ENCODE measurements at regions not wholly inside any gene's neighbourhood (a gene's known extent, or its start where the extent isn't known, plus 50 kb on each side); places are given as distances from the start of the nearest gene placed in this dataset.
"Not testable (repeated sequence)": the region's sequence is repeated elsewhere in the genome, so short reads cannot be mapped to it uniquely, and the experiment has no call there.

GRCh38 chr15:26125664-26126063 is 262.5 kb upstream of the ATP10A start:
- Histone ChIP-seq H3K4me1 (no peaks in the 10 kb centered on the region), H3K36me3 (ENCODE audit: control insufficient read depth, insufficient read depth, low read length) (no peaks in the 10 kb centered on the region), H3K9me3 (no peaks in the 10 kb centered on the region), H3K27me3 (replicated peaks; ENCODE audit: control insufficient read depth, insufficient read depth, low read length) (no peaks in the 10 kb centered on the region), H3K4me3 (ENCODE audit: low read depth, low read length) (no peak overlapping the region)
- TF ChIP-seq CTCF (IDR thresholded peaks at IDR 0.05; ENCODE audit: insufficient read depth in 1 of 2, low read depth in 1 of 2, low read length in 1 of 2, severe bottlenecking in 1 of 2, unreplicated experiment in 1 of 2) = no peak
- no peaks in the 10 kb centered on the region for H3K27me3 Mint-ChIP-seq (ENCODE audit: insufficient read depth, unreplicated experiment)
- CTCF ChIA-PET = no interaction called here
- no peaks in the 10 kb centered on the region for H3K4me1 Mint-ChIP-seq (ENCODE audit: low read depth, unreplicated experiment)
- H3K9me3 Mint-ChIP-seq (ENCODE audit: unreplicated experiment) = peaks cover 17% of the 10 kb centered on the region
- no peak for DNase-seq
- POLR2A ChIA-PET = no interaction called here
- H3K27ac Mint-ChIP-seq (ENCODE audit: unreplicated experiment) = no peak overlapping the region
- intact Hi-C loops (cut with micrococcal nuclease; ENCODE audit: unreplicated experiment) = no loop called here
- no peaks in the 10 kb centered on the region for H3K36me3 Mint-ChIP-seq (ENCODE audit: insufficient read depth, unreplicated experiment)
- BruUV-seq (replicated peaks) = no TSS peak
- H3K4me3 Mint-ChIP-seq (ENCODE audit: unreplicated experiment) = no peak overlapping the region

DNA sequence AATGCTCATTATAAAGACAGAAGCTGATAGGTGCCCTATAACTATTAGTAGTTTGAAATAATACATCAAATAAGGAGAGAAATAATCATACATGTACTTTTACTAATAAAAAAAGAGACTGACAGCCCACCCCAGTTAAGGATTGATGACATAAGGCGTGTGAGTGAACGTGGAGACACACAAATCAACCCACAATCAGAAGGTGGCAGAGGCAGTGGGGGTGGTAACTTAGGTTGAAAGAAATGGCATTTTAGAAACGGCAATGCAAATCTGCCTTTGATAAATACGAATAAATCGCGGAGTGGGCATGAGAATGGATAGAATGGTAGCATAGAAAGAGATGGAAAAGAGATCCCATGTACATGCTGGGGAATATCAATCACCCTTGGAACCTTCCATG is 256.2 kb upstream of the ATP10A start:
- H3K36me3 Mint-ChIP-seq (ENCODE audit: insufficient read depth, unreplicated experiment) = no peaks in the 10 kb centered on the region
- Histone ChIP-seq H3K27me3 (replicated peaks; ENCODE audit: control insufficient read depth, insufficient read depth, low read length) (no peaks in the 10 kb centered on the region), H3K9me3 (no peaks in the 10 kb centered on the region), H3K4me1 (no peaks in the 10 kb centered on the region), H3K4me3 (ENCODE audit: low read depth, low read length) (no peak overlapping the region), H3K36me3 (ENCODE audit: control insufficient read depth, insufficient read depth, low read length) (no peaks in the 10 kb centered on the region)
- ChIA-PET POLR2A (no interaction called here), CTCF (no interaction called here)
- no peak for TF ChIP-seq CTCF (IDR thresholded peaks at IDR 0.05; ENCODE audit: insufficient read depth in 1 of 2, low read depth in 1 of 2, low read length in 1 of 2, severe bottlenecking in 1 of 2, unreplicated experiment in 1 of 2)
- H3K27ac Mint-ChIP-seq (ENCODE audit: unreplicated experiment) = no peak overlapping the region
- no TSS peak for BruUV-seq (replicated peaks)
- no peak overlapping the region for H3K4me3 Mint-ChIP-seq (ENCODE audit: unreplicated experiment)
- H3K9me3 Mint-ChIP-seq (ENCODE audit: unreplicated experiment) = peaks cover 19% of the 10 kb centered on the region
- H3K4me1 Mint-ChIP-seq (ENCODE audit: low read depth, unreplicated experiment) = no peaks in the 10 kb centered on the region
- no peak for DNase-seq
- intact Hi-C loops (cut with micrococcal nuclease; ENCODE audit: unreplicated experiment) = no loop called here
- no peaks in the 10 kb centered on the region for H3K27me3 Mint-ChIP-seq (ENCODE audit: insufficient read depth, unreplicated experiment)

GRCh38 chr15:26115229-26115943 is 252.3 kb upstream of the ATP10A start:
- no peaks in the 10 kb centered on the region for H3K4me1 ChIP-seq
- Mint-ChIP-seq H3K4me1 (ENCODE audit: low read depth, unreplicated experiment) (no peaks in the 10 kb centered on the region), H3K27ac (ENCODE audit: unreplicated experiment) (no peak overlapping the region), H3K27me3 (ENCODE audit: insufficient read depth, unreplicated experiment) (no peaks in the 10 kb centered on the region), H3K4me3 (ENCODE audit: unreplicated experiment) (no peak overlapping the region), H3K9me3 (ENCODE audit: unreplicated experiment) (peaks cover 10% of the 10 kb centered on the region), H3K36me3 (ENCODE audit: insufficient read depth, unreplicated experiment) (no peaks in the 10 kb centered on the region)
- no peaks in the 10 kb centered on the region for H3K36me3 ChIP-seq (ENCODE audit: control insufficient read depth, insufficient read depth, low read length)
- no peak for TF ChIP-seq CTCF (IDR thresholded peaks at IDR 0.05; ENCODE audit: insufficient read depth in 1 of 2, low read depth in 1 of 2, low read length in 1 of 2, severe bottlenecking in 1 of 2, unreplicated experiment in 1 of 2)
- H3K9me3 ChIP-seq = peaks cover 6% of the 10 kb centered on the region; the same call in 1 of the 2 replicates
- H3K27me3 ChIP-seq (replicated peaks; ENCODE audit: control insufficient read depth, insufficient read depth, low read length) = no peaks in the 10 kb centered on the region
- no TSS peak for BruUV-seq (replicated peaks)
- ChIA-PET CTCF (no interaction called here), POLR2A (no interaction called here)
- intact Hi-C loops (cut with micrococcal nuclease; ENCODE audit: unreplicated experiment) = no loop called here
- H3K4me3 ChIP-seq (ENCODE audit: low read depth, low read length) = no peak overlapping the region
- DNase-seq = no peak

DNA sequence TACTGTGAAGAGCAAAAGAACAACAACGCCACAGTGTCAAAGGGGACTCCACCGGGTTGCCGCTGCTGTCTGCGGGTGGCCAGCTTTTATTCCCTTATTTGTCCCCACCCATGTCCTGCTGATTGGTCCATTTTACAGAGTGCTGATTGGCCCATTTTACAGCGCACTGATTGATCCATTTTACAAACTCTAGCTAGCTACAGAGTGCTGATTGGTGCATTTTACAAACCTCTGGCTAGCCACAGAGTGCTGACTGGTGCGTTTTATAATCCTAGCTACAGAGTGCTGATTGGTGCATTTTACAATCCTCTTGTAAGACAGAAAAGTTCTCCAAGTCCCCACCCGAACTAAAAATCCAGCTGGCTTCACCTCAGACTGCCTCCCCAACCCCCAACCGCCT is 251.0 kb upstream of the ATP10A start:
- CTCF ChIA-PET; H3K4me1 ChIP-seq; H3K4me1 Mint-ChIP-seq (ENCODE audit: low read depth, unreplicated experiment); H3K4me3 Mint-ChIP-seq (ENCODE audit: unreplicated experiment); H3K4me3 ChIP-seq (ENCODE audit: low read depth, low read length); H3K36me3 Mint-ChIP-seq (ENCODE audit: insufficient read depth, unreplicated experiment); intact Hi-C loops (cut with micrococcal nuclease; ENCODE audit: unreplicated experiment); POLR2A ChIA-PET; H3K36me3 ChIP-seq (ENCODE audit: control insufficient read depth, insufficient read depth, low read length); DNase-seq; H3K27me3 Mint-ChIP-seq (ENCODE audit: insufficient read depth, unreplicated experiment); H3K9me3 Mint-ChIP-seq (ENCODE audit: unreplicated experiment); BruUV-seq (replicated peaks); H3K9me3 ChIP-seq; H3K27me3 ChIP-seq (replicated peaks; ENCODE audit: control insufficient read depth, insufficient read depth, low read length); H3K27ac Mint-ChIP-seq (ENCODE audit: unreplicated experiment): not testable (repeated sequence)

All from Caco-2 (cell line).